GM12878 (cell line): ENCODE measurements at regions not wholly inside any gene's neighbourhood (a gene's known extent, or its start where the extent isn't known, plus 50 kb on each side); places are given as distances from the start of the nearest gene placed in this dataset.

ENCODE experiments used
- ATAC-seq: fragments of 200-7000 bp; cut with Tn5 transposase; 3 replicates; pipeline ENCODE4 v1.9.1; 2020; ENCODE audit warnings: mild to moderate bottlenecking, moderate library complexity
- BruUV-seq: library from RNA; stranded (reverse); fragments of 400-500 nt; replicated peaks from 2 replicates; lab custom pipeline; 2021; lab: Mats Ljungman, UMichigan
- CTCF ChIA-PET: fragments of 300-600 bp; sonication (Branson Sonifier 250); formaldehyde crosslinking; extraction: SDS; loops from one replicate; lab custom pipeline; 2021; ENCODE audit warnings: inconsistent platforms; lab: Yijun Ruan, JAX
- POLR2A ChIA-PET: fragments of 350-600 bp; formaldehyde crosslinking; extraction: SDS; loops from one replicate; lab custom pipeline; 2021; ENCODE audit warnings: inconsistent platforms; lab: Charles Lee
- RAD21 ChIA-PET: fragments of 300-600 bp; sonication (Branson Sonifier 250); formaldehyde crosslinking; loops from one replicate; lab custom pipeline; 2023; ENCODE audit warnings: antibody characterized with exemption; ENCODE audit not compliant: unreplicated experiment; lab: Charles Lee
- SMC1A ChIA-PET: fragments of 300-600 bp; sonication (Branson Sonifier 250); formaldehyde crosslinking; loops from one replicate; lab custom pipeline; 2023; ENCODE audit not compliant: unreplicated experiment, uncharacterized antibody; lab: Charles Lee
- DNase-seq: peaks from one replicate; pipeline ENCODE4 v3.0.0-alpha.2; 2011; ENCODE audit warnings: low read depth, low spot score
- FAIRE-seq: peaks from 3 replicates; lab custom pipeline; 2011; peaks lifted over from hg19 to GRCh38; lab: Jason Lieb, UNC
- H2AFZ ChIP-seq: 2 replicates; pipeline ENCODE4 v1.6.0; 2011; ENCODE audit warnings: low read depth, low read length, control low read depth; ENCODE audit not compliant: control insufficient read depth
- H3K27ac ChIP-seq: 2 replicates; pipeline ENCODE4 v1.5.1; 2011; ENCODE audit warnings: control low read depth; ENCODE audit not compliant: control insufficient read depth, insufficient read depth
- H3K27me3 ChIP-seq, 2 experiments: replicated peaks in 1 of 2; 2 replicates each; pipeline versions ENCODE4 v1.6.0 to v1.6.1; 2011; ENCODE audit warnings: low read length in 1 of 2; ENCODE audit not compliant: control insufficient read depth in 2 of 2, insufficient read depth in 2 of 2
- H3K36me3 ChIP-seq, 2 experiments: 2 replicates each; pipeline ENCODE4 v1.5.1; 2011; ENCODE audit warnings: low read length in 1 of 2; ENCODE audit not compliant: control insufficient read depth in 2 of 2, insufficient read depth in 2 of 2
- H3K4me1 ChIP-seq: 2 replicates; pipeline ENCODE4 v1.6.1; 2011; ENCODE audit warnings: mild to moderate bottlenecking, low read length, moderate library complexity, mixed read lengths; ENCODE audit not compliant: control insufficient read depth, insufficient read depth
- H3K4me2 ChIP-seq: 2 replicates; pipeline ENCODE4 v1.6.0; 2011; ENCODE audit warnings: control low read depth; ENCODE audit not compliant: control insufficient read depth, insufficient read depth
- H3K4me3 ChIP-seq: fragments of 200-600 bp; sonication (generic); 2 replicates; pipeline ENCODE4 v1.5.1; 2016
- H3K79me2 ChIP-seq: 2 replicates; pipeline ENCODE4 v1.6.0; 2011; ENCODE audit warnings: low read length; ENCODE audit not compliant: control insufficient read depth, insufficient read depth
- H3K9ac ChIP-seq: 2 replicates; pipeline ENCODE4 v1.8.0; 2011; ENCODE audit warnings: low read length, control low read depth, mixed read lengths; ENCODE audit not compliant: control insufficient read depth, insufficient read depth
- H3K9me3 ChIP-seq: replicated peaks from 3 replicates; pipeline ENCODE4 v1.5.1; 2011; ENCODE audit warnings: mild to moderate bottlenecking, low read length; ENCODE audit not compliant: control insufficient read depth, insufficient read depth
- H4K20me1 ChIP-seq: 2 replicates; pipeline ENCODE4 v1.6.0; 2011; ENCODE audit not compliant: control insufficient read depth, insufficient read depth
- ATF7 ChIP-seq: fragments of 450-650 bp; IDR thresholded peaks from 2 replicates; pipeline ENCODE4 v1.6.1; 2016; ENCODE audit warnings: low read depth, mild to moderate bottlenecking
- BACH1 ChIP-seq: fragments of 450-650 bp; IDR thresholded peaks from 2 replicates; pipeline ENCODE4 v1.6.1; 2017; ENCODE audit warnings: mild to moderate bottlenecking, borderline replicate concordance
- ELK1 ChIP-seq: IDR thresholded peaks from 2 replicates; pipeline ENCODE4 v1.6.1; 2012; ENCODE audit warnings: low read depth, low read length, improper control_type of control experiment
- EP300 ChIP-seq, 2 experiments: fragments of 150-350 bp in 1 of 2; IDR thresholded peaks; 2 replicates each; pipeline ENCODE4 v1.6.1; 2011 to 2012; ENCODE audit warnings: low read depth in 2 of 2, low read length in 2 of 2, borderline replicate concordance in 1 of 2, improper control_type of control experiment in 1 of 2, inconsistent platforms in 1 of 2; ENCODE audit not compliant: control insufficient read depth in 1 of 2
- HDAC2 ChIP-seq: fragments of 200-600 bp; sonication (generic); IDR thresholded peaks from 2 replicates; pipeline ENCODE4 v1.6.1; 2017
- HDGF ChIP-seq: fragments of 450-650 bp; IDR thresholded peaks from 2 replicates; pipeline ENCODE4 v1.6.1; 2016; ENCODE audit warnings: antibody characterized with exemption
- NFXL1 ChIP-seq: fragments of 450-650 bp; IDR thresholded peaks from 2 replicates; pipeline ENCODE4 v1.6.1; 2017; ENCODE audit warnings: antibody characterized with exemption, mild to moderate bottlenecking, borderline replicate concordance
- PRDM15 ChIP-seq: fragments of 450-650 bp; formaldehyde crosslinking; IDR thresholded peaks from 2 replicates; pipeline ENCODE4 v1.4.0; 2020; ENCODE audit warnings: mild to moderate bottlenecking, moderate library complexity
- SKIL ChIP-seq: fragments of 450-650 bp; IDR thresholded peaks from 2 replicates; pipeline ENCODE4 v1.6.1; 2017; ENCODE audit warnings: mild to moderate bottlenecking, low read depth, inconsistent platforms; ENCODE audit not compliant: poor library complexity, severe bottlenecking
- SMAD5 ChIP-seq: IDR thresholded peaks from 2 replicates; pipeline ENCODE4 v1.6.1; 2016; ENCODE audit warnings: antibody characterized with exemption, low read depth
- STAT3 ChIP-seq: IDR thresholded peaks from 2 replicates; pipeline ENCODE4 v1.6.1; 2011; ENCODE audit warnings: low read depth, low read length, improper control_type of control experiment
- TBL1XR1 ChIP-seq: IDR thresholded peaks from 2 replicates; pipeline ENCODE4 v1.6.1; 2012; ENCODE audit warnings: low read depth, low read length, improper control_type of control experiment
- ZBTB33 ChIP-seq: fragments of 450-650 bp; IDR thresholded peaks from 2 replicates; pipeline ENCODE4 v1.6.1; 2017; ENCODE audit warnings: mild to moderate bottlenecking
- ZNF384 ChIP-seq: IDR thresholded peaks from 2 replicates; pipeline ENCODE4 v1.6.1; 2012; ENCODE audit warnings: low read depth, mild to moderate bottlenecking, low read length, improper control_type of control experiment, borderline replicate concordance
- WGBS: methylation state at CpG from one replicate; pipeline ENCODE4 v1.1.6; 2016; ENCODE audit warnings: low lambda C conversion rate; ENCODE audit not compliant: insufficient replicate concordance, insufficient coverage; ENCODE audit errors: missing lambda C conversion rate; 5-methylcytosine and 5-hydroxymethylcytosine counted together
- in situ Hi-C: fragments of 300-500 bp; cut with MboI; formaldehyde crosslinking; loops from 9 replicates; pipeline ENCODE4 v1.14.3; 2018; ENCODE audit warnings: mixed read lengths
- intact Hi-C: fragments of 100-400 bp; cut with micrococcal nuclease; formaldehyde crosslinking; loops from one replicate; pipeline ENCODE4 v1.14.2; 2022; ENCODE audit not compliant: unreplicated experiment

GRCh38 chr2:37826611-37827010 is 98.5 kb upstream of the RMDN2 start:
- Histone ChIP-seq H3K9ac (no peak overlapping the region), H3K79me2 (no peaks in the 10 kb centered on the region), H3K4me1 (no peaks in the 10 kb centered on the region), H3K4me2 (no peak overlapping the region), H3K4me3 (no peak overlapping the region), H3K27ac (no peak overlapping the region), H2AFZ (no peak overlapping the region), H4K20me1 (no peaks in the 10 kb centered on the region), H3K27me3 (no peaks in the 10 kb centered on the region), H3K9me3 (no peaks in the 10 kb centered on the region; the same call in 2 of the 3 replicates), H3K36me3 (no peaks in the 10 kb centered on the region)
- RAD21 ChIA-PET, result interaction anchor here (1.3 to 12.6 kb wide), 2 partner anchors 51 to 413 kb away, joined by 7 to 291 read pairs; no protein-coding TSS in a partner anchor
- no TSS peak for BruUV-seq
- WGBS, result 94% methylated on average over 4 of the region's 4 CpGs
- intact Hi-C loops, result no loop called here
- SMC1A ChIA-PET, result interaction anchor here (0.9 to 14.3 kb wide), 7 partner anchors 25 to 428 kb away, joined by 3 to 351 read pairs (median 4); no protein-coding TSS in a partner anchor
- no peak for FAIRE-seq
- in situ Hi-C loops, result no loop called here
- DNase-seq, result no peak
- POLR2A ChIA-PET, result no interaction called here
- no peak for ATAC-seq
- CTCF ChIA-PET, result interaction anchor here (0.6 to 19.7 kb wide), 4 partner anchors 49 to 539 kb away, joined by 3 to 330 read pairs (median 169); no protein-coding TSS in a partner anchor
- TF ChIP-seq TBL1XR1 (no peak), ZNF384 (no peak), STAT3 (no peak), EP300 (IDR thresholded peaks at IDR 0.05; ENCODE audit: borderline replicate concordance in 1 of 2, control insufficient read depth in 1 of 2, low read depth in 2 of 2, low read length in 2 of 2) (no peak), SKIL (no peak), HDGF (no peak), NFXL1 (no peak), ZBTB33 (no peak), SMAD5 (no peak), ATF7 (no peak), PRDM15 (CRISPR knock-in tag) (no peak), BACH1 (no peak), HDAC2 (no peak), ELK1 (no peak)
